GM18499 (cell line): ENCODE measurements at regions not wholly inside any gene's neighbourhood (a gene's known extent, or its start where the extent isn't known, plus 50 kb on each side); places are given as distances from the start of the nearest gene placed in this dataset.
A peak's percentile ranks its signal among the peaks of the same experiment; 100 is the strongest.

Source experiments
- ATAC-seq: cut with Tn5 transposase; IDR thresholded peaks from one replicate; pipeline ENCODE4 v1.9.1; 2021; ENCODE audit warnings: moderate number of reproducible peaks; ENCODE audit not compliant: insufficient read depth, unreplicated experiment

DNA sequence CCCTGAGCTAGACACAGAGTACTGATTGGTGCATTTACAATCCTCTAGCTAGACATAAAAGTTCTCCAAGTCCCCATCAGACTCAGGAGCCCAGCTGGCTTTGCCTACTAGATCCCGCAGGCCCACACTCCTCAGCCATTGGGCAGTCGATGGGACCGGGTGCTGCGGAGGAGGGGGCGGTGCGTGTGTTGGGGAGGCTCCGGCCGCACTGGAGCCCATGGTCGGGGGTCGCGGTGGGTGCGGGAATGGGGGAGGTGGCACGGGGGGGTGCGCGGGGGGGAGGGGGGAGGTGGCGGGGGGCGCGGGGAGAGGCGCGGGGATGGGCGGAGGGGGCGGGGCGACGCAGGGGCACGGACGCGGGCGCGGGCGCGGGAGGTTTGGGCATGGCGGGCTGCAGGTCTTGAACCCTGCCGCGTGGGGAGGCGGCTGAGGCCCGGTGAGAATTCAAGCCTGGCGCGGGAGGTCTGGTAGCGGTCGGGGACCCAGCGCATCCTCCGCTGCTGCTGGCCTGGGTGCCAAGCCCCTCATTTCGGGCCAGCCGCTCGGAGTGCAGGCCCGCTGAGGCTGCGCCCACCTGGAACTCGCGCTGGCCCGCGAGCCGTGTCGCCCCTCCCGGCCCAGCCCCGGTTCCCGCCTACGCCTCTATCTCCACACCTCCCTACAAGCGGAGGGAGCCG lies 674.1 kb downstream of the SLITRK5 start:
- ATAC-seq: no peak

DNA sequence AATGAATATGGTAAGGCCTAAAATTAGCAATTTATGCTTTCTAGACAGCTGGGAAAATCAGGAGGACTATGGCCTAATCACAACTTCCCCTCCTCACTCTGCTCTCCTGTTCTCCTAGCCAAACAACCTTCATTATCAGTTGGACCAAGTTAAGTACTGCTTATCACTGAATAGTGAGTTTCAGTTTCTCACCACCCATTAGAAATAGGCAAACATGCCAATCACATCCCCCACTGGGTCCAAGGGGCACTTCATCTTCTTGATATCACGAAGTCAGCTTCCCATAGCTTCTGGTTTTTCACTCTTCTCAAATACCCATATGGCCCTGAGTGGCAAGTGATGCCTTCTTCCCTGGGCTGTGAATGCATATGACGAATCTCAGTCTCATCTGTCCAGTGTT lies 689.6 kb downstream of the SLITRK5 start:
- no peak for ATAC-seq

DNA sequence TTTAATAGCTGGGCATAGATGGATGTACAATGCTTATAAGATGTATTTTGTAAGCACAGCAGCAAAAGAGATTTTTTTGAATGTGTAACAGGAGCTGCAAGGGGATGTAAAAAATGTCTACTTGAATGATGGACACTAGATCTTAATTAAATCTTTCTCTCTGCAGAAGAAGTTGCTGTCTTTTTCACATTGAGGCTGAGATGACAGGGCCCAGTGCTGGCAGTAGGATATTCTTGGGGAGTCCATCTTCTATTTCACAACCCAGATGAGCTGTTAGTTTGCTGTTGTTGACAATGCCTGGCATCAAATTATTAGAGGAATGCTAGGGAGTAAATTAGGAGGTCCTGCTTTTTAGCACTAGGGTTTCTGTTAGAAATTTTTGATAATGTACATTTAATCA lies 698.7 kb downstream of the SLITRK5 start:
- ATAC-seq: no peak

DNA sequence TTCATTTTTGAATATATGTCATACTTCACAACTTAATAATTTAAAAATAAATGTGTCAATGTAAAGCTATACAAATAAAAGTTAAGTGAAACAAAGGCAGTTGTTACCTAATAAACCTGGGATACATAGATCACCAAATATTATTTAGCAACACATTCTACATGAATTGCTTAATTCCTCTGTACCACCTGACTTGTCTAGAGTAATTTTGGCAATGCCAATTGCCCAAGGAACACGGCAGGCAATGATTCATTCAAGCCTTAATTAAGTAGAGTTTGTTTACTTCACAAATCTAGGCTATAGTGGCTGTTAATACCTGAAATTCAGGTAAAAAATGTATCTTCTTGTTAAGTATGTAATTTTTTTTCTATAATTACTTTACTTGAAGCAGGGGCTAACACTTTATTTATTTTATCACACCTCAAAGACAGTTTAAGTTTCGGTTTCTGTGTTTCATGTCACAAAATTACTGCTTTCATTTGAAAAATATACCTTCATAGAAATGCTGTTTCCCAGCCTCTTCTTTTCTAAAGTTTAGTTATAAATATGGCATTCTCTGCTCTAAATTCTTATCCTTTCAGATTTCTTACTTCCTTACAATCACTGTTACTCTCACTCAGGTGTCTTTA lies 705.7 kb downstream of the SLITRK5 start:
- no peak for ATAC-seq

DNA sequence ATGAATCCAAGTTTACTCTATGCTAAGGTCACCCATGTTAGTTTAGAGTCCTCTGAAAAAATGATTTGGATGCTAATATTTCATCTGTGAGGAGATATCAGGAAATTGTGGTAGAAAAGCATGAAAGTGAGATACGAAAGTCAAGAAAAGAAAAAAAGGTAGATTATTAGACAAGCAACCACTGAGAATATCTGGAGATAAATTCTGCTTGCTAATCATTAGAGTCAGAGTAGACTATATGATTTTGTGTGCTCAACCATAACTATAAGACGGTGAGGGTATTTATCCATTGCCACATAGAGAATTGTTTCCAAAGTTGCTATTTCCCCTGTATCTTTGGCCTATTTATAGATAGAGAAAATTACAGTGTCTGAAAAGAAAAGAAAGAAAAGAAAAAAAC lies 706.7 kb downstream of the SLITRK5 start:
- no peak for ATAC-seq

DNA sequence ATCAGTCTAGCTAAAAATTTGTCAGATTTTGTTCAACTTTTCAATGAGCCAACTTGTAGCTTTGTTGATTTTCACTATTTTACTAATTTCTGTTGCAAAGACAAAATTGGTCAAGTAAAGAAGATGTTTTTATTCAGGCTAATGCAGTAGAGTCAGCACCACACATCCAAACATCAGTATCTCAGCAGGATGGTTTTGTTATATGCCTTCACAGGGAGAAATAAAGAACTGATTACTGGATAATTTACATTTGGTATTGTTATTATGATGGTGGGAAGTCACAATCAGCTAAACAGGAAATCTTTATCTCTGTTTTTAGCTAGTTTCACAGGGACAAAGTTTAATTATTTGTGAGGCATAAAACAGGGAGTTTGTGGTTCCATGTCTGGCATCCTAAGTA lies 713.4 kb downstream of the SLITRK5 start:
- ATAC-seq: no peak

DNA sequence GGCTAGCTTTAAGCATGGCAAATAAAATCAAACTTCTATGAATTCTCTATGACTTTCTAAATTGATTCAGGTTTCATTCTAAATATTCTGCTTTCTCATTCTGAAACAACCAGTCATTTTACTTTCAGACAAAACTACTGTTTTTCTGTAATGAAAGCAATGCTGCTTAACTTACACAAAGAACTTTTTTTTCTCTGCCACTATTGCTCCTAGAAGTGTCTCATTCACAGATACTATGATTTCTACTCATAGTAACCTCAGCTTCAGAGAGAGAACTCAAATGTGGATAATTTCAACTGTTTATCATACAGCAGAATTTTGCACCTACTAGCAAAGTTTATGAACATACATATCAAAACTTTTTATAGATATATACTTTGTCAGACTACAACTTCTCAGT lies 724.6 kb downstream of the SLITRK5 start:
- ATAC-seq: no peak

DNA sequence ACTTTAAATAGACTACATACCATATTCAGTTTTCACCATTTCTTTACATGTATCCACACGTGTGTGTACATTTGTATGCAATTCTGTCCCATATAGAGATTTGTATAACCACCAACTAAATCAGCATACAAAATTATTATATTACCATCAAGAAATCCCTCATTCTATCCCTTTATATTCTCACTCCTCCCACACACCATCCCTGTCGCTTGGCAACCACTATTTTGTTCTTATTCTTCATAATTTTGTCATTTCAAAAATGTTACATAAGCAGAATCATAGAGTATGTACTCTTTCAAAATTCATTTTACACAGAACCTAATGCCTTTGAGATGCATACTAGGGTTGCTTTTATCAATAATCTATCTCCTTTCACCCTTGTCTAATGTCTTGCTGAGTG lies 740.5 kb downstream of the SLITRK5 start:
- no peak for ATAC-seq

DNA sequence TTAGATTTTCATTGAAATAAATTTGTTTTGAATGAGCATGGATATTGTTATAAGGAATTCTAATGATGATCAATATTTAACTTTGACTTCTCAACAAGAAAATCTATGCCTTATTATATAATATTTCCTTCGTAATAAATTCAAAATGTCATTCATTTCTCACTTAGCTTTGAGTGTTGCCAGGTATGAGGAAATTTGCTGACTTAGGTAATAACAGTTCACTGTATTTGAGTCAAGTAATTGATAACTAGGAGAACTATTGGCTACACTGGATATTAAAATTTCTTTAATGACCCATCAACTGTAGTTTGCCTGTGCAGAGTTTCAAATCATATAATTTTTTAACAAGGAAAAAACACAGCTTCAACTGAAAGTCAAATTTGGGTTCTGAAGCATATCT lies 746.6 kb downstream of the SLITRK5 start:
- ATAC-seq: no peak

DNA sequence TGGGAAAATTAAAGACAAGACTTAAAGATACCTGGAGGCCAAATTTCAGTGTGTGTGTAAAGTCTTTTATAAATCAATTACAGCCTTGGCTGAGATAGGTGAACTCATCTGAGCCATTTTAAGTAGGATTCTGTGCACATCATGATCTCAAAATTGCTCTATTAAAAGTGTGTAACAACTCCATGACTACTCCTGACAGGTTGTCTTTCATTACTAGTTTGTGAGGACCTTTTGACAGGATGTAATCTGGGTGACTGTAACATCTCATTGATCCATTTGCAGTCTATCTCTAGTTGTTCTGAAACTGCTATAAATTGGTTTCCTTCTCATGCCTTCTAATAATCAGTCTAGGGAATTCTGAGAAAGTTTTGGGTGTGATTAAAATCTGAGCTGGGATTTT lies 753.3 kb downstream of the SLITRK5 start:
- ATAC-seq: no peak

DNA sequence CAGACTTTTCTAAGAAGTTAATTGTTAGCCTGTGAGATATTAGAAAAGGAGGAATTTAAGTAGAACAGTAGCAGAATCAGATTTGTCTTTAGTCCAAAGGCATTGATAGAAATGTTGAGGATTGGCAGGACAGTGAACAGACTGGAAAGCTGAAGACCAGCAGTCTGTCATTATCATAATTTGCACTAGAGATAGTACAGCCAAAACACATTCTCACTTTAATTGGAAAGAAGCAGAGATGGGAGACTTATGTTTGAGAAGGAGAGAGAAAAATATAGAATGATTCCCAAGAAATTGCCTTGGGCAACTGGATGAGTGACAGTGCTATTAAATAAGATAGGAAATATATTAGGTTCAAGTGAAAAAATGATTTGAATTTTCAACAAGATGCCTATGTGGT lies 755.5 kb downstream of the SLITRK5 start:
- no peak for ATAC-seq

DNA sequence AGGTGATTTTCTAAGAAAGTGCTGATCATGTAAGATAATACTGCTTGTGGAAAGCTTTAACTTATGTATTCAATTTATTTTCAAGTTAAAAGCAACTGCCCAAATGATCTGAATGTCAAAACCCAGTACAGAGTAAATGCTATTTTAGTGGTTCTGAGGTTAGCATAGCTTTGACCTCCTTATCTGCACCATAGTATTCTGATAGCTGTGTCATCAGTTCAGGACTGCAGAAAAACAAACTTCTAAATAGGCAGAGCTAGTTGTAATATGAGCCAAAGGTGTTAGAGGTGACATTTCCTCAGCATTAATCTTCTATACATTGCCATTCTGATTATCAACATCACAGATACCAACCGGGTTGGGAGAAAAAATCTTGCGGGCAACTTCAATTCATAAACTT lies 758.7 kb downstream of the SLITRK5 start:
- ATAC-seq: no peak

DNA sequence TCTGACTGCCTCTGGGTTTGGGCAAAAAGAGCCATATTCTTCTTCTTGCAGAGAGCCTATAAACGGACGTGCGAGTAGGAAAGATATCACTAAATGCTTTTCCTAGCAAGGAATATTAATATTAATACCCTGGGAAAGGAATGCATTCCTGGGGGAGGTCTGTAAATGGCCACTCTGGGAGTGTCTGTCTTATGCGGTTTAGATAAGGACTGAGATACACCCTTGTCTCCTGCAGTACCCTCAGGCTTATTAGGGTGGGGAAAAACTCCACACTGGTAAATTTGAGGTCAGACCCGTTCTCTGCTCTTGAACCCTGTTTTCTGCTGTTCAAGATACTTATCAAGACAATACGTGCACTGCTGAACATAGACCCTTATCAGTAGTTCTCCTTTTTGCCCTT lies 763.8 kb downstream of the SLITRK5 start:
- no peak for ATAC-seq

DNA sequence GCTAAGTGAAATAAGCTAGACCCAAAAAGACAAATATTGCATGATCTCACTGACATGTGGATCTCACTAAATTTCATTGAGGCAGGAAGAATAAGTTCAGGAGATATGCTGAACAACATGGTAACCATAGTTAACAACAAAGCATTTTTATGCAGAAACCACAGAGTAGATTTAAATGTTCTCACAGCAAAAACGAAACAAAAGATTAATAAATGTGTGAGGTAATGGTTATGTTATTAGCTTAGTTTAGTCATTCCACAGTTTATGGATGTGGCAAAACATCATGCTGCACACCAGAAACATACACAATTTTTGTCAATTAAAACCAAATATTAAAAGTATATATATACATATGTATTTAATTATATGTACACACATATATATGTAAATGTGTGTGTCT lies 765.8 kb downstream of the SLITRK5 start:
- ATAC-seq: no peak

DNA sequence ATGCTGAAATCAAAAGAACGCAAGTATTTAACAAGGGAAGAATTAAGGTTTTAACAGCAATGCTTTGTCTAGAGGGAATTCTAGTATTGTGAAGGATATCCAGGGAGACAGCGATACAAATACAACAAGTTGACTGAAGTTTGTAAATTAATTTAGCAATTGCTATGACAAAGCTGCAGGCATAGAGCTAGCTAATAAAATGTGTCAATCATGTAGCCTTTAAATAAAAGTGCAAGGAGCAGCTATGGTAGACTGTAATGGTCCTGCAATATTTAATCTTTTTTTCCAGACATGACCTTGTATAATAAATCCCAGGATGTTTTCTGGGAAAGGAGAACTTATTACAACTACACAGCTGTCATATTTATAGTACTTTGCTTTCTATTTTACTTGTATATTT lies 779.3 kb downstream of the SLITRK5 start:
- no peak for ATAC-seq

DNA sequence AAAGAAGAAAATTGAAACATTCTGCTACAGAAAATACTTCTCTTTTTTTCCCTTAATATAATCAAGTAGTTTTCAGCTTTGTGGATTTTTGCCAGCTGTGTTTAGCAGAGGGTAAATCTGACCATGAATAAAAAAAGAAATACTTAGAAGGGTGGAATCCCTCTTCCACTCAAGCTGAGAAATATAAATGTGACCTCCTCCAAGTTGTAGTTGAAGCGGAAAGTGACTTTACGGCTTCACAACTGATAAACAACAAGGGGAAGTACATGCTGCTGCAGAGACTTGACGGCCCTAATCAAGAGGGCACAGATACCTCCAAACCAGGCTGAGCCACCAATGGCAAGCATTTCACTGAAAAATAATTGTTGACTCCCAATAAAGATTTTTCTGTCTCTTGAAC lies 785.0 kb downstream of the SLITRK5 start:
- ATAC-seq: no peak

DNA sequence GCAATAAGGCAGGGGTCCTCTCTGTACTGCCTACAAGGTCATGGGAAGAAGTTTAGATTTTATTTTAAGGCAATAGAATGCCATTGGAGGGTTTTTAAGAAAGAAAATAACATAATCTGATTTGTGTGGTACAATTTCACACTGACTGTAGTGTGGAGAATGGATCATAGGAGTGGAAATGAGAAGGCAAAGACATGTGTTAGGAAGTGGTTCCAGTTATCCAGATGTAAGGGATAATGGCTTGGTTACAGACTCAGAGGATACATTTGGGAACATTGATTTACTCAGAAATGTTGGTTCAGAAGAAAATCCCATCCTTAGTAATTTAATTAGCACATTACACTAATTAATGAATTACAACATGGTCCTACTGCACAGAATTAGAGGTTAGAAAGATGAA lies 788.2 kb downstream of the SLITRK5 start:
- ATAC-seq: no peak

DNA sequence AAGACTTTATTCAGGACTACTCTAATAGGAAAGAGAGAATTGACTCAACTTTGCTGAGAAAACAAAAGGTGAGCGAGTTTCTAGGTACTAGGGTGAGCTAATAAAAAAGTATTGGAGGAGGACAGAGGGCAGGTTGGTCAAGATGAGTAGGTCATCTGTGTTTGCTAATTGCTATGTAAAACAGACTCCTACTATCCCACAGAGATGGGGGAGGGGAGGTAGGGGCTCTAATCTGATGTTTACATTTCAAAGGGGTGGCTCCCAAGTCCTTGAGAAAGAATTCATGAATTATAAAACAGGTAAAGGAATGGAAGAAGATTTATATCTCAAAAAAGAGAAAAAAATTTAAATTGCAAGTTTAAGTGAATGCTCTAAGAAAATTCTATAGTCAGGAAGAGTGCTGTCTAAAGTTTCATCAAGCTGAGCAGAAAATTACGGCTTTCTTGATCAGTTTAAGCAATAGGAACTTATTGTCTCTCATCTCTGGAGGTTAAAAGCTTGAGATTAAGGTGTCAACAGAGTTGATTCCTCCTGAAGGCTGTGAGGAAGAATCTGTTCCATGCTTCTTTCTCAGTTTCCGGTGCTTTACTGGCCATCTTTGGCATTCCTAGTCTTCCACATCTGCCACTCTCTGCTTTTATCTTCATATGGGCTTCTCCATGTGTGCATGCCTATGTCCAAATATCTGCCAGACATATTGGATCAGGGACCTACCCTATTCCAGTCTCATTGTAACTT lies 790.3 kb downstream of the SLITRK5 start:
- ATAC-seq: no peak

DNA sequence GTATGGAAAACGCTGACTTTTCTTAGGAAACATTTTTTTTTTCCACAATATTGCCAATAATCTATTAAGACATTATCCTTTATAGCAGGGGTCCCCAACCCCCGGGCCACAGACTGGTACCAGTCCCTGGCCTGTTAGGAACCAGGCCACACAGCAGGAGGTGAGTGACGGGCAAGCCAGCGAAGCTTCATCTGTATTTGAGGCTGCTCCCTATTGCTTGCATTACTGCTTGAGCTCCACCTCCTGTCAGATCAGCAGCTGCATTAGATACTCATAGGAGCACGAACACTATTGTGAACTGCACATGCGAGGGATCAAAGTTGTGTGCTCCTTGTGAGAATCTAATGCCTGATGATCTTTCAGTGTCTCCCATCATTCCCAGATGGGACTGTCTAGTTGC lies 793.7 kb downstream of the SLITRK5 start:
- no peak for ATAC-seq

DNA sequence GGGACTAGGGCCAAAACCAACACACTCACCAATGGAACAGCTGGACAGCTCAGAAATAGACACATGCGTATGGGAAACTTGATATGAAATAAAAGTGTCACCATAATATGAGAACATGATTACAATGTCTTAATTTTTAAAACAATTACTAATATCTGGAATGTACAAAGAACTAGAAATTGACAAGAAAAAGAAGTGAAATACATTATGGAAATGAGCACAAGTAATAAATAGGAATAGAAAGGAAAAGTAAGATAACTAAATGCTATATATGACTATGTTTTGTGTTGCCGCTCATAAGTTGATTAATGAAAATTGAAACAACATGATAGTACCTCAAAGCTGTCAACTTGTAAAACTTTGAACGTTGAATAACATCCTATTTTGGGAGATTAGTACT lies 801.1 kb downstream of the SLITRK5 start:
- ATAC-seq: peak; percentile 44

DNA sequence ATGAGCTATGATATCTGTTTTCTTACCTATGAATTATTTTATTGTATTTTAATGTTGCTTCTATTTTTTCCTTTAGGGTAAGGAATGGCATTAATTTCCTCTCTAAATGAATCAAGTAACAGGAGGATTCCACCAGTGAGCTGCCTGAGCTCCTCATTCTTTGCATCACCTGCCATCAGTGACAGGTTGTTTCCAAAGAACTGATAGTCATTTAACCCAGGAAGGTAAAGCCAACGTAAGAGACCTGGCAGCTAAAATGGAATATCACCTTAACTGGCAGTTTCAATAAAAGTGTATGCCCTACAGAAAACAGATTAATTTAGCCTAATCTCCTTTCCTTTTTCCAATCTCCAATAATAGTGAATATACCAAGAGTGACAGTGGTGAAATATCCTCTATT lies 812.0 kb downstream of the SLITRK5 start:
- no peak for ATAC-seq

DNA sequence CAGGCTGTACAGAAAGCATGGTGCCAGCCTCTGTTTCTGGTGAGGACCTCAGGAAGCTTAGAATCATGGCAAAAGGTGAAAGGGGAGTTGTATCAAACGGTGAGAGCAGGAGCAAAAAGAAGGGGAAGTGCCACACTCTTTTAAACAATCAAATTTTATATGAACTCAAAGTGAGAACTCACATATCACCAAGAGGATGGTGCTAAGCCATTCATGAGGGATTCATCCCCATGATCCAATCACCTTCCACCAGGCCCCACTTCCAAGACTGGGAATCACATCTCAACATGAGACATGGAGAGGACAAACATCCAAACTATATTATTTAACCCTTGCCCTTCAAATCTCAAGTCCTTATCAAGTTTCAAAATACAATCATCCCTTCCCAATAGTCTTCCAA lies 836.7 kb downstream of the SLITRK5 start:
- no peak for ATAC-seq
